SK-N-SH treated with all-trans-retinoic acid at 6 μM for 48 hours (cell line): ENCODE measurements at regions not wholly inside any gene's neighbourhood (a gene's known extent, or its start where the extent isn't known, plus 50 kb on each side); places are given as distances from the start of the nearest gene placed in this dataset.

Experiments
- BACH2 ChIP-seq: fragments of 250-450 bp; sonication (Bioruptor Pico); IDR thresholded peaks from 2 replicates; pipeline ENCODE4 v1.9.0; 2021; ENCODE audit warnings: mild to moderate bottlenecking, borderline replicate concordance
- PATZ1 ChIP-seq: fragments of 250-450 bp; sonication (Bioruptor Pico); IDR thresholded peaks from 2 replicates; pipeline ENCODE4 v1.8.0; 2020; ENCODE audit warnings: mild to moderate bottlenecking, moderate library complexity, borderline replicate concordance

GRCh38 chr2:183493040-183493439 lies 368.8 kb downstream of the NUP35 start:
- TF ChIP-seq BACH2 (CRISPR knock-in tag) (no peak), PATZ1 (no peak)
